Endothelial cell of umbilical vein (primary cell): ENCODE measurements at regions not wholly inside any gene's neighbourhood (a gene's known extent, or its start where the extent isn't known, plus 50 kb on each side); places are given as distances from the start of the nearest gene placed in this dataset.

Source experiments
- BruUV-seq: library from RNA; stranded (reverse); fragments of 400-500 nt; replicated peaks from 2 replicates; lab custom pipeline; 2021; lab: Mats Ljungman, UMichigan
- CTCF ChIA-PET: fragments of 300-600, 350-600 bp; sonication (Branson Sonifier 250); formaldehyde crosslinking; loops from one replicate; lab custom pipeline; 2021; ENCODE audit warnings: antibody characterized with exemption, inconsistent platforms; lab: Charles Lee
- POLR2A ChIA-PET: fragments of 300-600, 350-600 bp; sonication (Branson Sonifier 250); formaldehyde crosslinking; loops from one replicate; lab custom pipeline; 2021; ENCODE audit warnings: antibody characterized with exemption, inconsistent platforms; lab: Charles Lee
- DNase-seq: peaks from one replicate; pipeline ENCODE4 v3.0.0-alpha.2; 2011; ENCODE audit warnings: low read depth, low spot score
- FAIRE-seq: peaks from 2 replicates; lab custom pipeline; 2011; peaks lifted over from hg19 to GRCh38; lab: Jason Lieb, UNC
- H2AFZ ChIP-seq: 2 replicates; pipeline ENCODE4 v1.6.0; 2012; ENCODE audit warnings: low read depth, low read length, control low read depth, inconsistent platforms
- H3K27ac ChIP-seq: 2 replicates; pipeline ENCODE4 v1.5.1; 2011; ENCODE audit warnings: low read depth, mild to moderate bottlenecking, control low read depth, low read length, moderate library complexity; ENCODE audit not compliant: insufficient read depth
- H3K27me3 ChIP-seq, 2 experiments: 2 replicates each; pipeline versions ENCODE4 v1.6.0 to v1.6.1; 2011; ENCODE audit warnings: low read length in 2 of 2, mixed read lengths in 1 of 2; ENCODE audit not compliant: control insufficient read depth in 2 of 2, insufficient read depth in 2 of 2
- H3K36me3 ChIP-seq, 2 experiments: 2 replicates in 1 of 2; 3 replicates in 1 of 2; pipeline ENCODE4 v1.5.1; 2011; ENCODE audit warnings: low read length in 2 of 2, mild to moderate bottlenecking in 1 of 2, moderate library complexity in 1 of 2; ENCODE audit not compliant: control insufficient read depth in 2 of 2, insufficient read depth in 2 of 2; ENCODE audit errors: extremely low read depth in 1 of 2
- H3K4me1 ChIP-seq: 3 replicates; pipeline ENCODE4 v1.5.1; 2011; ENCODE audit warnings: mild to moderate bottlenecking, low read length; ENCODE audit not compliant: control insufficient read depth, insufficient read depth; ENCODE audit errors: extremely low read depth
- H3K4me2 ChIP-seq: 2 replicates; pipeline ENCODE4 v1.6.1; 2011; ENCODE audit warnings: low read length, control low read depth, mixed read lengths; ENCODE audit not compliant: insufficient read depth
- H3K4me3 ChIP-seq, 3 experiments: fragments of 200-600 bp in 1 of 3; sonication (generic), shearing (Covaris generic) in 1 of 3; replicated peaks in 1 of 3; 2 replicates each; pipeline ENCODE4 v1.5.1; 2011 to 2016; ENCODE audit warnings: control low read depth in 3 of 3, low read length in 3 of 3, mild to moderate bottlenecking in 2 of 3, inconsistent platforms in 1 of 3, low read depth in 1 of 3, moderate library complexity in 1 of 3; ENCODE audit not compliant: insufficient read depth in 1 of 3
- H3K79me2 ChIP-seq: 2 replicates; pipeline ENCODE4 v1.6.0; 2012; ENCODE audit warnings: low read length, inconsistent platforms; ENCODE audit not compliant: control insufficient read depth, insufficient read depth
- H3K9ac ChIP-seq: replicated peaks from 2 replicates; pipeline ENCODE3; 2011; ENCODE audit warnings: low read length, control low read depth; ENCODE audit not compliant: insufficient read depth; ENCODE audit errors: extremely low read depth
- H3K9me1 ChIP-seq: replicated peaks from 3 replicates; pipeline ENCODE4 v1.6.0; 2011; ENCODE audit warnings: mild to moderate bottlenecking, low read length; ENCODE audit not compliant: control insufficient read depth, insufficient read depth; ENCODE audit errors: extremely low read depth
- H3K9me3 ChIP-seq: replicated peaks from 2 replicates; pipeline ENCODE4 v1.5.1; 2012; ENCODE audit warnings: low read length, inconsistent platforms; ENCODE audit not compliant: control insufficient read depth, insufficient read depth
- H4K20me1 ChIP-seq: replicated peaks from 2 replicates; pipeline ENCODE3; 2011; ENCODE audit warnings: mild to moderate bottlenecking, low read length; ENCODE audit not compliant: control insufficient read depth, insufficient read depth; ENCODE audit errors: extremely low read depth
- CTCF ChIP-seq, 2 donors: IDR thresholded peaks; 1 replicate in 1 of 2; 2 replicates in 1 of 2; pipeline ENCODE4 v1.5.1; 2011; ENCODE audit warnings: low read length in 2 of 2, mild to moderate bottlenecking in 2 of 2, moderate library complexity in 2 of 2, control low read depth in 1 of 2, inconsistent platforms in 1 of 2, low read depth in 1 of 2; ENCODE audit not compliant: insufficient read depth in 1 of 2; ENCODE audit errors: extremely low read depth in 1 of 2
- EZH2 ChIP-seq: IDR thresholded peaks from 2 replicates; pipeline ENCODE4 v1.6.1; 2012; ENCODE audit warnings: borderline replicate concordance, low read depth, mild to moderate bottlenecking, moderate library complexity, low read length, inconsistent platforms; ENCODE audit not compliant: severe bottlenecking
- FOS ChIP-seq: IDR thresholded peaks from 2 replicates; pipeline ENCODE4 v1.6.1; 2011; ENCODE audit warnings: mild to moderate bottlenecking, low read length, moderate library complexity, borderline replicate concordance; ENCODE audit not compliant: insufficient read depth
- GATA2 ChIP-seq: IDR thresholded peaks from 2 replicates; pipeline ENCODE4 v1.7.0; 2011; ENCODE audit warnings: low read depth, mild to moderate bottlenecking, moderate library complexity, mixed read lengths, low read length; ENCODE audit not compliant: insufficient read length, insufficient read depth
- JUN ChIP-seq: IDR thresholded peaks from 2 replicates; pipeline ENCODE4 v1.6.1; 2011; ENCODE audit warnings: borderline replicate concordance, low read depth; ENCODE audit not compliant: insufficient read length, insufficient read depth
- MAX ChIP-seq: IDR thresholded peaks from 2 replicates; pipeline ENCODE4 v1.6.1; 2011; ENCODE audit not compliant: insufficient read depth, insufficient read length
- MYC ChIP-seq: IDR thresholded peaks from one replicate; pipeline ENCODE4 v1.6.1; 2011; ENCODE audit warnings: mild to moderate bottlenecking, low read depth, low read length
- POLR2A ChIP-seq: IDR thresholded peaks from 2 replicates; pipeline ENCODE4 v1.6.1; 2012; ENCODE audit warnings: low read depth, mild to moderate bottlenecking, control low read depth, low read length
- POLR2AphosphoS5 ChIP-seq: IDR thresholded peaks from 2 replicates; pipeline ENCODE4 v1.6.1; 2012; ENCODE audit warnings: low read depth, mild to moderate bottlenecking, control low read depth, low read length, moderate library complexity; ENCODE audit not compliant: insufficient read depth
- dilution Hi-C: fragments of 300-500 bp; cut with MboI; formaldehyde crosslinking; loops from one replicate; pipeline ENCODE4 v1.15.0; 2019; ENCODE audit warnings: low sequenced_read_pairs; ENCODE audit not compliant: extremely low pct_ligation_motif_present
- intact Hi-C: fragments of 100-400 bp; cut with micrococcal nuclease; formaldehyde crosslinking; loops from one replicate; pipeline ENCODE4 v1.10.0; 2022

GRCh38 chr1:57603696-57604095 lies 179.8 kb upstream of the DAB1 start:
- BruUV-seq: no TSS peak
- Histone ChIP-seq H4K20me1 (no peaks in the 10 kb centered on the region), H3K4me2 (no peak overlapping the region), H3K4me1 (no peaks in the 10 kb centered on the region), H3K9me3 (no peaks in the 10 kb centered on the region), H3K36me3 (no peaks in the 10 kb centered on the region), H3K4me3 (no peak overlapping the region), H3K79me2 (no peaks in the 10 kb centered on the region), H2AFZ (no peak overlapping the region), H3K9me1 (no peaks in the 10 kb centered on the region), H3K9ac (no peak overlapping the region), H3K27ac (no peak overlapping the region), H3K27me3 (no peaks in the 10 kb centered on the region)
- POLR2A ChIA-PET: no interaction called here
- TF ChIP-seq GATA2: no peak
- TF ChIP-seq FOS: no peak
- TF ChIP-seq POLR2A: no peak
- no peak for TF ChIP-seq MAX
- no peak for TF ChIP-seq MYC
- CTCF ChIA-PET: no interaction called here
- intact Hi-C loops: no loop called here
- dilution Hi-C loops: no loop called here
- DNase-seq: no peak
- no peak for FAIRE-seq

GRCh38 chr1:57600424-57600823 lies 176.6 kb upstream of the DAB1 start:
- CTCF ChIA-PET: interaction anchor here (1.5 kb wide), 1 partner anchor 13 kb away, joined by 3 read pairs; no protein-coding TSS in a partner anchor
- TF ChIP-seq CTCF (IDR thresholded peaks at IDR 0.05; ENCODE audit: extremely low read depth in 1 of 2, insufficient read depth in 1 of 2, low read depth in 1 of 2, low read length in 2 of 2) (no peak), GATA2 (no peak), POLR2AphosphoS5 (no peak), FOS (no peak), JUN (no peak), EZH2 (no peak), MYC (no peak)

More at GRCh38 chr1:57600424-57600823, 176.6 kb upstream of the DAB1 start:
- Histone ChIP-seq H3K4me2 (no peak overlapping the region), H3K9ac (no peak overlapping the region), H4K20me1 (no peaks in the 10 kb centered on the region), H3K27me3 (no peaks in the 10 kb centered on the region), H3K9me3 (no peaks in the 10 kb centered on the region), H3K27ac (no peak overlapping the region), H2AFZ (no peak overlapping the region), H3K36me3 (no peaks in the 10 kb centered on the region), H3K9me1 (no peaks in the 10 kb centered on the region), H3K4me1 (no peaks in the 10 kb centered on the region), H3K4me3 (no peak overlapping the region), H3K79me2 (no peaks in the 10 kb centered on the region)
- BruUV-seq: no TSS peak
- no peak for FAIRE-seq
- dilution Hi-C loops: no loop called here
- no peak for DNase-seq
- POLR2A ChIA-PET: no interaction called here
- intact Hi-C loops: no loop called here
